Heart right ventricle (tissue), 16 donors: ENCODE measurements at regions not wholly inside any gene's neighbourhood (a gene's known extent, or its start where the extent isn't known, plus 50 kb on each side); places are given as distances from the start of the nearest gene placed in this dataset.

Experiments
- ATAC-seq, 8 donors: fragments of 200-7000 bp; cut with Tn5 transposase; one replicate each; pipeline ENCODE4 v1.9.1; 2020; ENCODE audit warnings: mild to moderate bottlenecking in 8 of 8, moderate library complexity in 8 of 8, moderate number of reproducible peaks in 1 of 8
- DNase-seq, 2 donors: peaks; one replicate each; pipeline ENCODE4 v3.0.0-alpha.2; 2020
- H3K27ac ChIP-seq, 10 donors: fragments of 200-600 bp; sonication (generic) in 2 of 10; one replicate each; pipeline versions ENCODE4 v1.5.0 to v1.8.0; 2020 to 2022; ENCODE audit warnings: mild to moderate bottlenecking in 3 of 10
- H3K27me3 ChIP-seq, 7 donors: fragments of 200-600 bp; one replicate each; pipeline ENCODE4 v1.8.0; 2021 to 2022; ENCODE audit warnings: mild to moderate bottlenecking in 2 of 7
- H3K36me3 ChIP-seq, 9 donors: fragments of 200-600 bp; sonication (generic) in 1 of 9; one replicate each; pipeline versions ENCODE4 v1.5.0 to v1.8.0; 2020 to 2022; ENCODE audit warnings: mild to moderate bottlenecking in 2 of 9
- H3K4me1 ChIP-seq, 9 donors: fragments of 200-600 bp; sonication (generic) in 1 of 9; one replicate each; pipeline versions ENCODE4 v1.5.0 to v1.8.0; 2020 to 2022; ENCODE audit warnings: mild to moderate bottlenecking in 4 of 9
- H3K4me3 ChIP-seq, 10 donors: fragments of 200-600 bp; sonication (generic) in 2 of 10; one replicate each; pipeline versions ENCODE4 v1.5.0 to v1.8.0; 2020 to 2022; ENCODE audit warnings: mild to moderate bottlenecking in 7 of 10, moderate library complexity in 2 of 10
- H3K9me3 ChIP-seq, 11 donors: fragments of 200-600 bp in 10 of 11; sonication (generic) in 2 of 11; one replicate each; pipeline versions ENCODE4 v1.5.0 to v1.8.0; 2013 to 2022; ENCODE audit warnings: mild to moderate bottlenecking in 2 of 11, control low read depth in 1 of 11, moderate library complexity in 1 of 11
- WGBS, 2 donors: extraction: QIAGEN DNeasy Blood & Tissue Kit; methylation state at CpG; one replicate each; pipeline ENCODE4 v1.1.7; 2013; ENCODE audit warnings: inconsistent platforms in 1 of 2; 5-methylcytosine and 5-hydroxymethylcytosine counted together
- intact Hi-C, 10 donors: fragments of 100-400 bp; cut with DNase I; formaldehyde crosslinking; loops; one replicate each; pipeline versions ENCODE4 v1.11.1 to v1.14.2; 2022
- TF ChIP-seq, protein P1 (sequence below), 9 donors: fragments of 200-600 bp; sonication (generic) in 2 of 9; IDR thresholded peaks; one replicate each; pipeline versions ENCODE4 v1.5.0 to v1.8.0; 2021 to 2022; ENCODE audit warnings: antibody characterized with exemption in 9 of 9, mild to moderate bottlenecking in 5 of 9, moderate library complexity in 1 of 9
- donor health status: Arrhythmogenic right ventricular cardiomyopathy.
- donor health status: ischemic (EF 13 %, LVEDD 7.1; RV severe dilation, severe dysfunction).
- donor health status: healthy with polysubstance abuse.
- donor health status: DM: no; HTN: yes; CAD: no.
- donor health status: DM: no; HTN: no; CAD: no.
- donor health status: ischemic (EF 25% LVEDD 6.9; RV normal size, moderate dysfunction).
- donor health status: ischemic (EF 25% LVEDD 5.7; RV mildly dilated, moderate dysfunction).
- donor health status: healthy.
- donor health status: DM: yes; HTN: yes; CAD: no.
- donor health status: Ischemic cardiomyopathy.
- donor health status: ischemic (EF 35%, LVEDD 5.7; RV mildly dilated, moderate dysfunction).
- donor health status: nonischemic (EF 11% LVEDD 7.7; RV severe dilation, severe dysfunction).
- donor health status: DM: yes; HTN: yes; CAD: no.
- donor health status: PGD.
- donor health status: ischemic (EF 29% LVEDD 5.4; RV normal size, mild dysfunction).
- donor health status: nonischemic (EF 23%, LVEDD 6.1; RV moderate dilation, normal function).

DNA sequence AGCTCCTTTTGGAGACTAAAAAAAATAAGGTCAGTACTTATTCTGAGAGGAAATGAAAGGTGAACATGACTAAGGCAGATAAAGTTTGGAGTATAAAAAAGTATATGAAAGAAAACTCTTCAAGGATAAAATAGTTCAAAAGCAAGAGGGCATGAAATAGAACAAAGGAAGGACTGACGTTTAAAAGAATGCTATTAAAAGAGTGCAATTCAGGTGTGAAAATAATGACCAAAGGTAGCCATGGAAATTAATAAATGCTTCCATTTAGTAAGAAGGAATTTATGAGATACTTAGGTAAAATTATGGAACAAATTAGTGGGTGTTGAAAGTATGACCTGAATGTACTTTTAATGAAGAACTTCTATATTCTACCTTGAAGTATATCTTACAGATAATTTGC, 128.2 kb upstream of the WDFY3 start:
- peaks cover 0 to 19% (median 5%) of the 10 kb centered on the region in 11 donors for H3K9me3 ChIP-seq
- no peak overlapping the region for H3K4me3 ChIP-seq
- H3K36me3 ChIP-seq = no peaks in the 10 kb centered on the region
- WGBS, 2 donors = 75 to 82% methylated on average over 1 of the region's 1 CpG
- no peak overlapping the region for H3K27ac ChIP-seq
- H3K4me1 ChIP-seq = no peaks in the 10 kb centered on the region
- DNase-seq = no peak
- TF ChIP-seq, protein P1, sequence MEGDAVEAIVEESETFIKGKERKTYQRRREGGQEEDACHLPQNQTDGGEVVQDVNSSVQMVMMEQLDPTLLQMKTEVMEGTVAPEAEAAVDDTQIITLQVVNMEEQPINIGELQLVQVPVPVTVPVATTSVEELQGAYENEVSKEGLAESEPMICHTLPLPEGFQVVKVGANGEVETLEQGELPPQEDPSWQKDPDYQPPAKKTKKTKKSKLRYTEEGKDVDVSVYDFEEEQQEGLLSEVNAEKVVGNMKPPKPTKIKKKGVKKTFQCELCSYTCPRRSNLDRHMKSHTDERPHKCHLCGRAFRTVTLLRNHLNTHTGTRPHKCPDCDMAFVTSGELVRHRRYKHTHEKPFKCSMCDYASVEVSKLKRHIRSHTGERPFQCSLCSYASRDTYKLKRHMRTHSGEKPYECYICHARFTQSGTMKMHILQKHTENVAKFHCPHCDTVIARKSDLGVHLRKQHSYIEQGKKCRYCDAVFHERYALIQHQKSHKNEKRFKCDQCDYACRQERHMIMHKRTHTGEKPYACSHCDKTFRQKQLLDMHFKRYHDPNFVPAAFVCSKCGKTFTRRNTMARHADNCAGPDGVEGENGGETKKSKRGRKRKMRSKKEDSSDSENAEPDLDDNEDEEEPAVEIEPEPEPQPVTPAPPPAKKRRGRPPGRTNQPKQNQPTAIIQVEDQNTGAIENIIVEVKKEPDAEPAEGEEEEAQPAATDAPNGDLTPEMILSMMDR (IDR thresholded peaks at IDR 0.05) = no peak
- H3K27me3 ChIP-seq = no peaks in the 10 kb centered on the region
- intact Hi-C loops = no loop called here
- no peak for ATAC-seq

GRCh38 chr4:85102606-85103005, 136.1 kb upstream of the WDFY3 start:
- no peaks in the 10 kb centered on the region for H3K4me1 ChIP-seq
- intact Hi-C loops = no loop called here
- peaks cover 0 to 6% (median under 1%) of the 10 kb centered on the region in 11 donors for H3K9me3 ChIP-seq
- DNase-seq (no peak), ATAC-seq (no peak)
- no peak overlapping the region for H3K4me3 ChIP-seq
- TF ChIP-seq, protein P1 (IDR thresholded peaks at IDR 0.05) = no peak
- WGBS, 2 donors = 74 to 85% methylated on average over 1 of the region's 1 CpG
- no peaks in the 10 kb centered on the region for H3K36me3 ChIP-seq
- H3K27ac ChIP-seq = no peak overlapping the region
- H3K27me3 ChIP-seq = no peaks in the 10 kb centered on the region

DNA sequence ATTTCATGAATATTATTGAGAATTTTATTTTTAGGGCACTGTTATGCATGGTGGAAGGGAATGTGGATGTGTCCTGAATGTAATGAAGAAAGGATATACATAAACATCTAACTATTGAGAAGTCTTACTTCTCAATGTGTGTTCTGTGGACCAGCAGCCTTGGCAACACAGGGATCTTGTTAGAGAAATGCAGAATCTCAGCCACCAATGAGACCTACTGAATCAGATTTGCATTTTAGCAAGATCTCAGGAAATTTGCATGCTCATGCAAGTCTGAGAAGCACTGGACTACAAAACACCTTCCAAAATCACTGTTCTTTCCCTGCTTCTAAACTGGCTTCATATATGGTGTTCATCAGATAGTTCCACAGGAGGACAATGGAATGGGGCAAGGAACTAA, 139.7 kb upstream of the WDFY3 start:
- no peak overlapping the region for H3K27ac ChIP-seq
- no peaks in the 10 kb centered on the region for H3K27me3 ChIP-seq
- TF ChIP-seq, protein P1 (IDR thresholded peaks at IDR 0.05) = no peak
- intact Hi-C loops = no loop called here
- peaks cover 0 to 2% (median 0%) of the 10 kb centered on the region in 11 donors for H3K9me3 ChIP-seq
- DNase-seq (no peak), ATAC-seq (no peak)
- H3K36me3 ChIP-seq = no peaks in the 10 kb centered on the region
- no peaks in the 10 kb centered on the region for H3K4me1 ChIP-seq
- no peak overlapping the region for H3K4me3 ChIP-seq

DNA sequence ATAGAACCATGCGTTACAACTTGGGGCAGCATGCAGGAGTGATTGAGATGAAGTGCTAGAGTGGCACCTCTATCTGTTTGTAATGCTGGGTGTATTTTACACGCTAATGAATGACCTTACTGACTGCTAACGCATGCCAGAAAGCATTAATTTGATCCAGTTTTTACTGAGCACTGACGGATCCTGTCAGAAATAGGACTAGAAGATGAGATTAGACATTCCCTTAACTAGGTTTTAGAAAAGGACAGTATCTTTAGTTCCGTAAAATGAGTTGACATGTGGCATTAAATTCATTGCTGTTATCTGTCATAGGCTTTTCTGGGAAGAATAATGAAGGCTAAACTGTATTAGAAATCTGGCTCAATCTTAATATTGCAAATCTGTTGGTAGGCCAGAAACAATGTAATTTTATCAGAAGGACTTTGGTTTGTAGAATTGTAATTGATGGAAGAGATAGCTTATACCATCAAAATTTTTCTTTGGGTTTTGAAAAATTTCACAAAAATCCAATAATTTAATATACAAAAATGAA, 140.4 kb upstream of the WDFY3 start:
- Histone ChIP-seq H3K36me3 (no peaks in the 10 kb centered on the region), H3K27me3 (no peaks in the 10 kb centered on the region), H3K4me3 (no peak overlapping the region), H3K4me1 (no peaks in the 10 kb centered on the region), H3K27ac (no peak overlapping the region), H3K9me3 (peaks cover 0 to 9% (median 0%) of the 10 kb centered on the region in 11 donors)
- TF ChIP-seq, protein P1 (IDR thresholded peaks at IDR 0.05) = no peak
- 78 to 84% methylated on average over 5 of the region's 5 CpGs for WGBS, 2 donors
- ATAC-seq (no peak), DNase-seq (no peak)
- intact Hi-C loops = no loop called here
